Vagina (tissue), 2 donors: ENCODE measurements at regions not wholly inside any gene's neighbourhood (a gene's known extent, or its start where the extent isn't known, plus 50 kb on each side); places are given as distances from the start of the nearest gene placed in this dataset.

Source experiments
- POLR2A ChIP-seq, 2 donors: fragments of 450-650 bp; IDR thresholded peaks; one replicate each; pipeline ENCODE4 v1.6.1; 2017; ENCODE audit warnings: antibody characterized with exemption in 2 of 2, mild to moderate bottlenecking in 2 of 2, moderate library complexity in 2 of 2
- POLR2AphosphoS5 ChIP-seq, 2 donors: sonication (generic); formaldehyde crosslinking; IDR thresholded peaks; one replicate each; pipeline ENCODE4 v1.9.0; 2017; ENCODE audit warnings: antibody characterized with exemption in 2 of 2, mild to moderate bottlenecking in 2 of 2, low read depth in 1 of 2; ENCODE audit not compliant: insufficient read depth in 1 of 2
- TF ChIP-seq, protein P1 (sequence below), 3 experiments: fragments of 450-650 bp in 2 of 3; fragments of 200-600 bp in 1 of 3; sonication (generic) in 1 of 3; IDR thresholded peaks; one replicate each; pipeline ENCODE4 v1.5.1; 2017 to 2019; ENCODE audit warnings: antibody characterized with exemption in 3 of 3, mild to moderate bottlenecking in 2 of 3, moderate library complexity in 2 of 3

DNA sequence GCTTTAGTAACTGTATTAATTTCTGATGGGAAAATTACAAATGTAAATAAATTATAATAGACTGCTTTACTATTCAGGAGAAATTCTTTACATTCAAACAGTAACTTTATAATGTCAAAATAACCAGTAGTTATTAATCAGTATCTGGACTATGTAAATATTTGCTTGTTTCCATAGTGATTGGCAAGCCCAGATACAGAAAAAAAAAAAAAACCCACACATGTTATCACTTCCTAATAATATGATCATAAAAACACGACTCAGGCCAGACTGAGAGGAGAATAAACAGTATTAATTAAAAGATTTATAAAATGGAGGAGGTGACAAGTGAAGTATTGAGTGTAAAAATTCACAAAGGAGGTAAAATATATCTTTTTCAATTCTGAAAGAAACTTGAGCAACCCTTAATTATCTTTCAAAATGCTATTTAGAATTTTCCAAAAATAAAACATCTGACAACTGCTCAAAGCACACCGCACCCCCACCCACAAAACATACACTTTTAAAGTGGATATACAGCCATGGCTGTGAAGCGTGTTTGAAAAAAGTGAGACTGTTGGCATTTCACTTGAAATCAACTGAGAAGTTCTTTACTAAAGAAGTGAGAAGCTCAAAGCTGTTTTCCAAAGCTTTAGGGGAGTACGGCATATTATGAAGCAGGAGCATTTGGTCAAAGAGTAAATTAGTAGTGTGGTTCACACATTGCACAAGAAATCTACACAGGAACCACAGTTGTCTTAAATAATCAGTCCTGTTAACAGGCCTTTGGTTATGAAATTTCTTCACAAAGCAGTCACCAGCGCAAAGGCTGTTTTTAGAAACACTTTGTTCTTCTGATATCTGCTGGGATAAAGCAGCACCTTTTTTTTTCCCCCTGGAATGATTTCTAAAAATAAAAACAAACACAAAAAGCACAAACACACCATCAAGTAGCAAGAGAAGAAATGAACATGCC lies 475.8 kb downstream of the TXNL1 start:
- TF ChIP-seq, protein P1, sequence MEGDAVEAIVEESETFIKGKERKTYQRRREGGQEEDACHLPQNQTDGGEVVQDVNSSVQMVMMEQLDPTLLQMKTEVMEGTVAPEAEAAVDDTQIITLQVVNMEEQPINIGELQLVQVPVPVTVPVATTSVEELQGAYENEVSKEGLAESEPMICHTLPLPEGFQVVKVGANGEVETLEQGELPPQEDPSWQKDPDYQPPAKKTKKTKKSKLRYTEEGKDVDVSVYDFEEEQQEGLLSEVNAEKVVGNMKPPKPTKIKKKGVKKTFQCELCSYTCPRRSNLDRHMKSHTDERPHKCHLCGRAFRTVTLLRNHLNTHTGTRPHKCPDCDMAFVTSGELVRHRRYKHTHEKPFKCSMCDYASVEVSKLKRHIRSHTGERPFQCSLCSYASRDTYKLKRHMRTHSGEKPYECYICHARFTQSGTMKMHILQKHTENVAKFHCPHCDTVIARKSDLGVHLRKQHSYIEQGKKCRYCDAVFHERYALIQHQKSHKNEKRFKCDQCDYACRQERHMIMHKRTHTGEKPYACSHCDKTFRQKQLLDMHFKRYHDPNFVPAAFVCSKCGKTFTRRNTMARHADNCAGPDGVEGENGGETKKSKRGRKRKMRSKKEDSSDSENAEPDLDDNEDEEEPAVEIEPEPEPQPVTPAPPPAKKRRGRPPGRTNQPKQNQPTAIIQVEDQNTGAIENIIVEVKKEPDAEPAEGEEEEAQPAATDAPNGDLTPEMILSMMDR (IDR thresholded peaks at IDR 0.05), result no peak
- TF ChIP-seq POLR2A (IDR thresholded peaks at IDR 0.05) (no peak), POLR2AphosphoS5 (IDR thresholded peaks at IDR 0.05; ENCODE audit: insufficient read depth in 1 of 2, low read depth in 1 of 2) (no peak)
